Type B pancreatic cell (in vitro differentiated cells): ENCODE measurements at regions not wholly inside any gene's neighbourhood (a gene's known extent, or its start where the extent isn't known, plus 50 kb on each side); places are given as distances from the start of the nearest gene placed in this dataset.
"Not testable (repeated sequence)": the region's sequence is repeated elsewhere in the genome, so short reads cannot be mapped to it uniquely, and the experiment has no call there.

Experiments
- DNase-seq: peaks from one replicate; pipeline ENCODE4 v3.0.0; 2021; ENCODE audit warnings: mixed read lengths; ENCODE audit not compliant: unreplicated experiment; ENCODE audit errors: extremely low spot score
- H3K27ac Mint-ChIP-seq: 2 replicates; pipeline ENCODE4 v1.8.0; 2021; ENCODE audit warnings: mild to moderate bottlenecking, mixed read lengths
- H3K27me3 Mint-ChIP-seq: 2 replicates; pipeline ENCODE4 v1.8.0; 2021; ENCODE audit warnings: mixed read lengths
- H3K36me3 Mint-ChIP-seq: 2 replicates; pipeline ENCODE4 v1.8.0; 2021; ENCODE audit warnings: mixed read lengths
- H3K4me1 Mint-ChIP-seq: one replicate; pipeline ENCODE4 v1.8.0; 2021; ENCODE audit warnings: mixed read lengths; ENCODE audit not compliant: unreplicated experiment
- H3K4me3 Mint-ChIP-seq: 2 replicates; pipeline ENCODE4 v1.8.0; 2021; ENCODE audit warnings: mild to moderate bottlenecking, mixed read lengths
- H3K9me3 Mint-ChIP-seq: 2 replicates; pipeline ENCODE4 v1.8.0; 2021; ENCODE audit warnings: mixed read lengths
- TF ChIP-seq, protein P1 (sequence below): fragments of 200-600 bp; sonication (generic); conservative IDR thresholded peaks from 2 replicates; pipeline ENCODE4 v1.5.0; 2021; ENCODE audit warnings: antibody characterized with exemption, mild to moderate bottlenecking

DNA sequence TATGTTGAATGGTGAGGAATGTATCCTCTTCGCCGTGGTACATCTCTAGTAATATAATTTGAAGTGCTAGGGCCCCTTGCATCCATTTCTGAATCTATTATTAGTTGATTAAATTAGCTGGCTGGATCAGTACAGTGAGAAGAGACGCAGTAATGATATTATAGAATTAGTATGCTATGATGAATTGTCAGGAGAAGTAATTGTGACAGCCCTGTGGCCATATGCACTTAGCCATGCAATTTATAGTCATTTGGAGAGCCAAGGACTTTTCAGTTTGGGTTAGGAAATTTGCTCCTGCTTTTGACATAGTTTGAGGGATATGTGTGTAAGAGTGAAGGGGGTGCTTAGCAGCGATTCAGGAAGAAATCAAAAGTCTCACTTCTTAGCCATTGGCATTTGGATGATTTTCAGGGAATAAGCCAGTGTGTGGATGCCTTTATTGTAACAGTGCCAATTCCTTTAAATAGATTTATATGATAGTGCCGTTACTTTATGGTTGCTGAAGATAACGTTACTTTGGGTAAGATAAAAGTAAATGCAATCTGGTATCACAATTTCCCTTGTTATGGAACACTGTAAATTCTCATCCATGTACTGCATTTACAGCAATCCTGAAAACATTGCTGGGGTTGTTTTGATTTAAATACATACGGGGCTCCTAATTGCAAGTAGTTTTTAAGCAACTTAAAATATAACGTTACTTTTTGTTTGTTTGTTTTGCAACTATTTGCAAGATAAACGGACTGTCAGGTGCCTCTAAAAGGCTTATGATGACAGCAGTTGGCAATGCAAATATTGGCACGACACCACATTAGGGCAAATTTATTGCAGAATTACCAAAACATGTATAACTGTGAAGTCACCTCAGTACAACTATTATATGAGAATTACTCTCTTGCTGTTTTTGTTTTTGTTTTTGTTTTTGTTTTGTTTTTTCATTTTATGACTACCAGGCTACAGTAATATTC lies 875.4 kb upstream of the WWC1 start:
- no peak overlapping the region for H3K4me3 Mint-ChIP-seq
- TF ChIP-seq, protein P1, sequence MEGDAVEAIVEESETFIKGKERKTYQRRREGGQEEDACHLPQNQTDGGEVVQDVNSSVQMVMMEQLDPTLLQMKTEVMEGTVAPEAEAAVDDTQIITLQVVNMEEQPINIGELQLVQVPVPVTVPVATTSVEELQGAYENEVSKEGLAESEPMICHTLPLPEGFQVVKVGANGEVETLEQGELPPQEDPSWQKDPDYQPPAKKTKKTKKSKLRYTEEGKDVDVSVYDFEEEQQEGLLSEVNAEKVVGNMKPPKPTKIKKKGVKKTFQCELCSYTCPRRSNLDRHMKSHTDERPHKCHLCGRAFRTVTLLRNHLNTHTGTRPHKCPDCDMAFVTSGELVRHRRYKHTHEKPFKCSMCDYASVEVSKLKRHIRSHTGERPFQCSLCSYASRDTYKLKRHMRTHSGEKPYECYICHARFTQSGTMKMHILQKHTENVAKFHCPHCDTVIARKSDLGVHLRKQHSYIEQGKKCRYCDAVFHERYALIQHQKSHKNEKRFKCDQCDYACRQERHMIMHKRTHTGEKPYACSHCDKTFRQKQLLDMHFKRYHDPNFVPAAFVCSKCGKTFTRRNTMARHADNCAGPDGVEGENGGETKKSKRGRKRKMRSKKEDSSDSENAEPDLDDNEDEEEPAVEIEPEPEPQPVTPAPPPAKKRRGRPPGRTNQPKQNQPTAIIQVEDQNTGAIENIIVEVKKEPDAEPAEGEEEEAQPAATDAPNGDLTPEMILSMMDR = no peak
- peaks cover 12% of the 10 kb centered on the region for H3K27me3 Mint-ChIP-seq
- no peak overlapping the region for H3K27ac Mint-ChIP-seq
- H3K36me3 Mint-ChIP-seq = no peaks in the 10 kb centered on the region
- H3K4me1 Mint-ChIP-seq = no peaks in the 10 kb centered on the region
- no peaks in the 10 kb centered on the region for H3K9me3 Mint-ChIP-seq
- DNase-seq = no peak

- Mint-ChIP-seq H3K27ac (no peak overlapping the region), H3K4me3 (no peak overlapping the region), H3K27me3 (peaks cover 12% of the 10 kb centered on the region), H3K4me1 (no peaks in the 10 kb centered on the region), H3K36me3 (no peaks in the 10 kb centered on the region), H3K9me3 (no peaks in the 10 kb centered on the region)
- DNase-seq = no peak
- TF ChIP-seq, protein P1 = no peak
Measured at GRCh38 chr5:167417662-167418061, 873.8 kb upstream of the WWC1 start.

GRCh38 chr5:167425161-167425560 lies 866.3 kb upstream of the WWC1 start:
- H3K4me1 Mint-ChIP-seq = peaks cover 9% of the 10 kb centered on the region
- H3K27ac Mint-ChIP-seq = no peak overlapping the region
- H3K27me3 Mint-ChIP-seq = peaks cover 5% of the 10 kb centered on the region
- no peaks in the 10 kb centered on the region for H3K36me3 Mint-ChIP-seq
- TF ChIP-seq, protein P1 = no peak
- H3K9me3 Mint-ChIP-seq = no peaks in the 10 kb centered on the region
- DNase-seq = no peak
- no peak overlapping the region for H3K4me3 Mint-ChIP-seq

GRCh38 chr5:167426501-167426900 lies 864.9 kb upstream of the WWC1 start:
- no peaks in the 10 kb centered on the region for H3K9me3 Mint-ChIP-seq
- H3K4me3 Mint-ChIP-seq = no peak overlapping the region
- no peak overlapping the region for H3K27ac Mint-ChIP-seq
- no peaks in the 10 kb centered on the region for H3K36me3 Mint-ChIP-seq
- peaks cover 5% of the 10 kb centered on the region for H3K27me3 Mint-ChIP-seq
- TF ChIP-seq, protein P1 = no peak
- peaks cover 9% of the 10 kb centered on the region for H3K4me1 Mint-ChIP-seq
- DNase-seq = no peak

GRCh38 chr5:167427641-167428040 lies 863.8 kb upstream of the WWC1 start:
- not testable (repeated sequence) for H3K36me3 Mint-ChIP-seq, H3K27ac Mint-ChIP-seq, H3K4me3 Mint-ChIP-seq, H3K27me3 Mint-ChIP-seq, H3K9me3 Mint-ChIP-seq, DNase-seq
- H3K4me1 Mint-ChIP-seq = peaks cover 12% of the 10 kb centered on the region

GRCh38 chr5:167440846-167441245 lies 850.6 kb upstream of the WWC1 start:
- no peak overlapping the region for H3K4me3 Mint-ChIP-seq
- peaks cover 5% of the 10 kb centered on the region for H3K9me3 Mint-ChIP-seq
- no peaks in the 10 kb centered on the region for H3K27me3 Mint-ChIP-seq
- H3K27ac Mint-ChIP-seq = no peak overlapping the region
- H3K4me1 Mint-ChIP-seq = peaks cover 12% of the 10 kb centered on the region
- DNase-seq = no peak
- H3K36me3 Mint-ChIP-seq = no peaks in the 10 kb centered on the region
- TF ChIP-seq, protein P1 = no peak
